Spleen (tissue), 11 donors: ENCODE measurements at regions not wholly inside any gene's neighbourhood (a gene's known extent, or its start where the extent isn't known, plus 50 kb on each side); places are given as distances from the start of the nearest gene placed in this dataset.

Experiments used
- DNase-seq: peaks from one replicate; pipeline ENCODE4 v3.0.0-alpha.2; 2020
- H3K27ac ChIP-seq, 8 donors: fragments of 200-600 bp; sonication (generic) in 7 of 8; 1 replicate in 4 of 8; 2 replicates in 4 of 8; pipeline versions ENCODE4 v1.5.0 to v1.8.0; 2016 to 2021; ENCODE audit warnings: inconsistent platforms in 4 of 8, mild to moderate bottlenecking in 4 of 8, moderate library complexity in 1 of 8
- H3K27me3 ChIP-seq, 7 donors: fragments of 200-600 bp; sonication (generic) in 6 of 7; replicated peaks in 1 of 7; 1 replicate in 4 of 7; 2 replicates in 3 of 7; pipeline versions ENCODE4 v1.5.0 to v1.8.0; 2016 to 2021; ENCODE audit warnings: inconsistent platforms in 3 of 7, mild to moderate bottlenecking in 1 of 7
- H3K36me3 ChIP-seq, 6 donors: fragments of 200-600 bp; sonication (generic) in 5 of 6; 1 replicate in 4 of 6; 2 replicates in 2 of 6; pipeline versions ENCODE4 v1.5.0 to v1.8.0; 2016 to 2021; ENCODE audit warnings: inconsistent platforms in 2 of 6
- H3K4me1 ChIP-seq, 6 donors: fragments of 200-600 bp; sonication (generic) in 5 of 6; 1 replicate in 3 of 6; 2 replicates in 3 of 6; pipeline versions ENCODE4 v1.5.0 to v1.8.0; 2016 to 2021; ENCODE audit warnings: inconsistent platforms in 3 of 6
- H3K4me3 ChIP-seq, 8 donors: fragments of 200-600 bp; sonication (generic) in 7 of 8; 1 replicate in 4 of 8; 2 replicates in 4 of 8; pipeline versions ENCODE4 v1.5.0 to v1.8.0; 2016 to 2021; ENCODE audit warnings: inconsistent platforms in 4 of 8, mild to moderate bottlenecking in 4 of 8, moderate library complexity in 2 of 8
- H3K9me3 ChIP-seq, 8 donors: fragments of 200-600 bp; sonication (generic) in 7 of 8; 1 replicate in 4 of 8; 2 replicates in 4 of 8; pipeline versions ENCODE4 v1.5.0 to v1.8.0; 2016 to 2021; ENCODE audit warnings: inconsistent platforms in 4 of 8
- POLR2A ChIP-seq, 3 donors: fragments of 450-650 bp; IDR thresholded peaks; one replicate each; pipeline ENCODE4 v1.5.1; 2017; ENCODE audit warnings: antibody characterized with exemption in 3 of 3, mild to moderate bottlenecking in 1 of 3
- POLR2AphosphoS5 ChIP-seq, 3 donors: sonication (generic); formaldehyde crosslinking; IDR thresholded peaks; one replicate each; pipeline ENCODE4 v1.5.1; 2017; ENCODE audit warnings: antibody characterized with exemption in 3 of 3
- WGBS, 5 donors: extraction: QIAGEN DNeasy Blood & Tissue Kit in 3 of 5; methylation state at CpG; one replicate each; pipeline versions ENCODE4 v1.1.5 to v1.1.7; 2013 to 2018; 5-methylcytosine and 5-hydroxymethylcytosine counted together
- intact Hi-C: fragments of 100-400 bp; cut with DNase I; formaldehyde crosslinking; loops from one replicate; pipeline ENCODE4 v1.15.0; 2023; ENCODE audit warnings: low total_unique reads
- TF ChIP-seq, protein P1 (sequence below), 11 experiments: fragments of 200-600 bp in 7 of 11; fragments of 450-650 bp in 4 of 11; sonication (generic) in 4 of 11; IDR thresholded peaks in 8 of 11; conservative IDR thresholded peaks in 3 of 11; 1 replicate in 7 of 11; 2 replicates in 4 of 11; pipeline versions ENCODE4 v1.4.0 to v1.8.0; 2016 to 2021; ENCODE audit warnings: antibody characterized with exemption in 11 of 11, inconsistent platforms in 4 of 11, mild to moderate bottlenecking in 1 of 11
- donor health status: healthy with polysubstance abuse.
- donor health status: DM: no; HTN: no; CAD: no; lungs with moderate emphysema.
- donor health status: DM: no; HTN: no; CAD: no.
- donor health status: Bipolar disorder and iron deficiency.
- donor health status: healthy.
- donor health status: DM: no; HTN: no; CAD: no.
- donor health status: DM: yes; HTN: yes; CAD: no.

DNA sequence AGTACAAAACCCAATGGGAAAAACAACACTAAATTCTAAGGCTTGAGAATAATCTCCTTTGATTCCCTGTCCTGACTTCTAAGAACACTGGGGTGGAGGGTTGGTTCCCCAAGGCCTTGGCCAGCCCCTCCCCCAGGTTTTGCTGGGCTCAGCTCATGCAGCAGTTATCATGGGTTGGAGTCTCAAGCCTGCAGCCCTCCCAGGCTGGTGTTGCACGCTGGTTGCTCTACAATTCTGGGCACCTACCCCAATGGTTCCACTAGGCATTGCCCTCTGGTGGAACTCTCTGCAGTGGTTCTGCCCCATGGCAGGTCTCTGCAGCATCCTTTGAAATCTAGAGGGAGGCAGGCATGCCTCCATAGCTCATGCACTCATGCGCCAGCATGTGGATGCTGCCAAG is 184.4 kb upstream of the PALMD start:
- TF ChIP-seq POLR2A (IDR thresholded peaks at IDR 0.05) (no peak), POLR2AphosphoS5 (IDR thresholded peaks at IDR 0.05) (no peak)
- TF ChIP-seq, protein P1, sequence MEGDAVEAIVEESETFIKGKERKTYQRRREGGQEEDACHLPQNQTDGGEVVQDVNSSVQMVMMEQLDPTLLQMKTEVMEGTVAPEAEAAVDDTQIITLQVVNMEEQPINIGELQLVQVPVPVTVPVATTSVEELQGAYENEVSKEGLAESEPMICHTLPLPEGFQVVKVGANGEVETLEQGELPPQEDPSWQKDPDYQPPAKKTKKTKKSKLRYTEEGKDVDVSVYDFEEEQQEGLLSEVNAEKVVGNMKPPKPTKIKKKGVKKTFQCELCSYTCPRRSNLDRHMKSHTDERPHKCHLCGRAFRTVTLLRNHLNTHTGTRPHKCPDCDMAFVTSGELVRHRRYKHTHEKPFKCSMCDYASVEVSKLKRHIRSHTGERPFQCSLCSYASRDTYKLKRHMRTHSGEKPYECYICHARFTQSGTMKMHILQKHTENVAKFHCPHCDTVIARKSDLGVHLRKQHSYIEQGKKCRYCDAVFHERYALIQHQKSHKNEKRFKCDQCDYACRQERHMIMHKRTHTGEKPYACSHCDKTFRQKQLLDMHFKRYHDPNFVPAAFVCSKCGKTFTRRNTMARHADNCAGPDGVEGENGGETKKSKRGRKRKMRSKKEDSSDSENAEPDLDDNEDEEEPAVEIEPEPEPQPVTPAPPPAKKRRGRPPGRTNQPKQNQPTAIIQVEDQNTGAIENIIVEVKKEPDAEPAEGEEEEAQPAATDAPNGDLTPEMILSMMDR (IDR thresholded peaks at IDR 0.05 in 8 of 11, conservative IDR thresholded peaks at IDR 0.05 in 3 of 11), result no peak
- H3K27ac ChIP-seq, result no peak overlapping the region
- H3K27me3 ChIP-seq, result no peaks in the 10 kb centered on the region
- 87 to 100% (median 91%) methylated on average over 2 of the region's 2 CpGs for WGBS, 5 donors
- intact Hi-C loops, result no loop called here
- H3K4me1 ChIP-seq, result no peaks in the 10 kb centered on the region
- no peaks in the 10 kb centered on the region for H3K36me3 ChIP-seq
- no peak for DNase-seq
- no peak overlapping the region for H3K4me3 ChIP-seq
- H3K9me3 ChIP-seq, result no peaks in the 10 kb centered on the region

- Histone ChIP-seq H3K36me3 (no peaks in the 10 kb centered on the region), H3K4me1 (no peaks in the 10 kb centered on the region), H3K27ac (no peak overlapping the region), H3K9me3 (no peaks in the 10 kb centered on the region), H3K27me3 (no peaks in the 10 kb centered on the region), H3K4me3 (no peak overlapping the region)
- intact Hi-C loops, result no loop called here
- 80 to 92% (median 86%) methylated on average over 1 of the region's 1 CpG for WGBS, 5 donors
- no peak for TF ChIP-seq POLR2A (IDR thresholded peaks at IDR 0.05)
- TF ChIP-seq, protein P1 (IDR thresholded peaks at IDR 0.05 in 8 of 11, conservative IDR thresholded peaks at IDR 0.05 in 3 of 11), result no peak
- TF ChIP-seq POLR2AphosphoS5 (IDR thresholded peaks at IDR 0.05), result no peak
- DNase-seq, result no peak
Measured at GRCh38 chr1:99464738-99465137, 181.2 kb upstream of the PALMD start.

DNA sequence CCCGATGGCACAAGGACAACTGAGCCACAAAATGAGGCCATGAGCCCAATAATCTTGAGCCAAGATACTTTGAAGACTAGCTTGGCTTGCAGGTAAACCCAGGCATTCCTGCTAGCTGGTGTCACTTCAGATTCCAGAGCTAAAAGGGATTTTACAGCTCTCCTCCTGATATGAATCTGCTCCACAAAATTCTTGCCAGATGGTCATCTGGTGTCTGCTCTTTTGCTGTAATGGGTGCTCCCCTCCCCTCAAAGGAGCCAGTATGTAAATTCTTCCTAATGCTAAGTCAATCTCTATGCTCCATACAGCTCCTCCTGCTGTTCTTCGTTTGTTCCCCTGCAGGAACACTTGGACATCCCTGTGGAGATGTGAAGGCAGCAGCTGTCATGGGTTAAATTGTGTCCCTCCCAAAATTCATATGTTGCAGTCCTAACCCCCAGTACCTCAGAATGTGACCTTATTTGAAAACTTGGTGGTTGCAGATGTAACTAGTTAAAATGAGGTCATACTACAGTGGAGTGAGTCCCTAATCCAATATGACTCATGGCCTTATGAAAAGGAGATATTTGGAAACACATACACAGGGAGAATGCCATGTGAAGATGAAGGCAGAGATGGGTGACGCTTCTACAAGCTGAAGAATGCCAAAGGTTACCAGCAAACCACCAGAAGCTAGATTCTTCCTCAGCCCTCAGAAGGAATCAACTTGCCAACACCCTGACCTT is 180.6 kb upstream of the PALMD start:
- intact Hi-C loops, result no loop called here
- Histone ChIP-seq H3K36me3 (no peaks in the 10 kb centered on the region), H3K9me3 (no peaks in the 10 kb centered on the region), H3K27me3 (no peaks in the 10 kb centered on the region), H3K4me3 (no peak overlapping the region), H3K4me1 (no peaks in the 10 kb centered on the region), H3K27ac (no peak overlapping the region)
- TF ChIP-seq POLR2A (IDR thresholded peaks at IDR 0.05) (no peak), POLR2AphosphoS5 (IDR thresholded peaks at IDR 0.05) (no peak)
- TF ChIP-seq, protein P1 (IDR thresholded peaks at IDR 0.05 in 8 of 11, conservative IDR thresholded peaks at IDR 0.05 in 3 of 11), result no peak
- WGBS, 5 donors, result 72 to 90% (median 88%) methylated on average over 3 of the region's 3 CpGs
- DNase-seq, result no peak

DNA sequence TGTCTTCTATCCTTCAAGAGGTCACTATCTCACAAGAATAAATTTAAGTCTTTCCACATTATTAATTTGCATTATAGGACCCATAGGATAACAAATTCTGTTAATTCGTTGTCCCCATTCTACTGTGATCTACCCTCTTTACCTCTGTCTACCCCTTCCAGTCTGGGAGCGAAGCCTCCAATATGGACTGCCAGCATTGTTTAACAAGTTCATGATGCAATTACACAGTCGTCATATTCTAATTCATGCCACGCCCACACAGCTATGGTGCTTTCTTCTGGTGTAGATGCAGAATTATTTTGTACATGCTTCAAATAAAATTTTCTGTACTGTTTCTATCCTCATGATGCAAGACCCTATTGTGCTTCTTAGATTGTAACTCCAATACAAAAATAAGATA is 178.3 kb upstream of the PALMD start:
- DNase-seq, result no peak
- Histone ChIP-seq H3K36me3 (no peaks in the 10 kb centered on the region), H3K9me3 (no peaks in the 10 kb centered on the region), H3K4me3 (no peak overlapping the region), H3K4me1 (no peaks in the 10 kb centered on the region), H3K27ac (no peak overlapping the region), H3K27me3 (no peaks in the 10 kb centered on the region)
- intact Hi-C loops, result no loop called here
- WGBS, 5 donors, result 76 to 94% (median 90%) methylated on average over 4 of the region's 4 CpGs
- TF ChIP-seq, protein P1 (IDR thresholded peaks at IDR 0.05 in 8 of 11, conservative IDR thresholded peaks at IDR 0.05 in 3 of 11), result no peak
- TF ChIP-seq POLR2AphosphoS5 (IDR thresholded peaks at IDR 0.05) (no peak), POLR2A (IDR thresholded peaks at IDR 0.05) (no peak)
